ENCODE measurements at regions not wholly inside any gene's neighbourhood (a gene's known extent, or its start where the extent isn't known, plus 50 kb on each side); places are given as distances from the start of the nearest gene placed in this dataset.

DNA sequence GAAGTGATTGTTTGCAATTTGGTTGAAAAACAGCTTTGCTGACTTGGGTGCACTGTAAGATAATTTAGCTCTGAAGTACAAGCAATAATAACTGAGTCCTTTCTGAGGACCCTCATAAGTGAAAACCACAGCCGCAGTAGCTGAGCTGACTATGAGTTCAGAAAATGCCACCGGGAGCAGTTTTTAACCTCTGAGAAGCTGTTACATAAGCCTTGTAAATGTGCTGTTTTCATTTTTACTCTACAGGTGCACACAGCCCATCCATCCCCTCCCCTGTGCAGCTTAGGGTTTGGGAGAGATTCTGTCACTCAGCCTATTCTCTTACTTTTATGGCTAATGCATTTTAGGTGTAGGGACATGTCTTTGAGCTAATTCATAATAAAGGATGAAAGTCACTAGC is 255.5 kb upstream of the C11orf87 start:
- no peak overlapping the region for H3K4me3 ChIP-seq (replicated peaks in 1 of 2; ENCODE audit: low read depth in 2 of 2, low read length in 2 of 2)
- DNase-seq (ENCODE audit: low read depth in 2 of 2) = no peak
- TF ChIP-seq, protein P1, sequence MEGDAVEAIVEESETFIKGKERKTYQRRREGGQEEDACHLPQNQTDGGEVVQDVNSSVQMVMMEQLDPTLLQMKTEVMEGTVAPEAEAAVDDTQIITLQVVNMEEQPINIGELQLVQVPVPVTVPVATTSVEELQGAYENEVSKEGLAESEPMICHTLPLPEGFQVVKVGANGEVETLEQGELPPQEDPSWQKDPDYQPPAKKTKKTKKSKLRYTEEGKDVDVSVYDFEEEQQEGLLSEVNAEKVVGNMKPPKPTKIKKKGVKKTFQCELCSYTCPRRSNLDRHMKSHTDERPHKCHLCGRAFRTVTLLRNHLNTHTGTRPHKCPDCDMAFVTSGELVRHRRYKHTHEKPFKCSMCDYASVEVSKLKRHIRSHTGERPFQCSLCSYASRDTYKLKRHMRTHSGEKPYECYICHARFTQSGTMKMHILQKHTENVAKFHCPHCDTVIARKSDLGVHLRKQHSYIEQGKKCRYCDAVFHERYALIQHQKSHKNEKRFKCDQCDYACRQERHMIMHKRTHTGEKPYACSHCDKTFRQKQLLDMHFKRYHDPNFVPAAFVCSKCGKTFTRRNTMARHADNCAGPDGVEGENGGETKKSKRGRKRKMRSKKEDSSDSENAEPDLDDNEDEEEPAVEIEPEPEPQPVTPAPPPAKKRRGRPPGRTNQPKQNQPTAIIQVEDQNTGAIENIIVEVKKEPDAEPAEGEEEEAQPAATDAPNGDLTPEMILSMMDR (IDR thresholded peaks at IDR 0.05; ENCODE audit: low read depth, low read length) = no peak

DNA sequence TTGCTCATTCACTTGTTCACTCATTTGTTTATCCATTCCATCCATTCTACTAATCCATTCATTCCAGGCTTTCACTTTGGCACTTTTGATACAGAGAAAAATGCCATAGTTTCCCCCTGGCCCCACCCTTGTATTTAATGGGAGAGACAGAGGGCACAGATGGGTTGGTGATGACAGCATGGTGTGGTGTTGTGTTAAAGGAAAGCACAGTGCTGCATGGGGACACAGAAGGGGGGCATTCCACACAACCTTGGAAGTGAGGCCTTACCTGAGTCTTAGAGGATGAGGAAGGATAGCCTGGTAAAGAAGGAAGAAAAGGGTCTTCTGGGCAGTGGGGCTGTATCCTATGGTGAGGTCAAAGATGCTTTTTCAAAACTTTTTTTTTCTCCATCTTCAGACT is 248.5 kb upstream of the C11orf87 start:
- no peak for DNase-seq (ENCODE audit: low read depth in 2 of 2)
- TF ChIP-seq, protein P1 (IDR thresholded peaks at IDR 0.05; ENCODE audit: low read depth, low read length) = no peak
- no peak overlapping the region for H3K4me3 ChIP-seq (replicated peaks in 1 of 2; ENCODE audit: low read depth in 2 of 2, low read length in 2 of 2)

DNA sequence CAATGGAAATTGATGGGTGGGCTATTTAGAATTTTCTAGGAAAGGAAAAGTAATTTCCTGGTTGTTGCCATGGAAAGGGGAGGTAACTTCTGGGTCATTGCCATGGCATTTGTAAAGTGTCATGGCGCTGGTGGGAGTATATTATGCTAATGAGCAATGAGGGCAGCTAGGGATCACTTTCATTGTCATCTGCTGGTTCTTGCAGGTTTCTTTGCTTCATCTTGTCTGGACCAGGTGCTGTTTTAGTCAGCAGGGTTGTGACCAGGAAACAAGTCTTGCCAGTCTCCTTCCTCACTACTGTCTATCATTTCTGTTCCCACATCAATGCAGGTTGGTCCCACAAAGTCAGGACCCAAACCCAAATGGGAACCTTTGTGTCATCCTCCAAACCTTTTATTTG is 237.6 kb upstream of the C11orf87 start:
- TF ChIP-seq, protein P1 (IDR thresholded peaks at IDR 0.05; ENCODE audit: low read depth, low read length) = no peak
- no peak overlapping the region for H3K4me3 ChIP-seq (replicated peaks in 1 of 2; ENCODE audit: low read depth in 2 of 2, low read length in 2 of 2)
- no peak for DNase-seq (ENCODE audit: low read depth in 2 of 2)

DNA sequence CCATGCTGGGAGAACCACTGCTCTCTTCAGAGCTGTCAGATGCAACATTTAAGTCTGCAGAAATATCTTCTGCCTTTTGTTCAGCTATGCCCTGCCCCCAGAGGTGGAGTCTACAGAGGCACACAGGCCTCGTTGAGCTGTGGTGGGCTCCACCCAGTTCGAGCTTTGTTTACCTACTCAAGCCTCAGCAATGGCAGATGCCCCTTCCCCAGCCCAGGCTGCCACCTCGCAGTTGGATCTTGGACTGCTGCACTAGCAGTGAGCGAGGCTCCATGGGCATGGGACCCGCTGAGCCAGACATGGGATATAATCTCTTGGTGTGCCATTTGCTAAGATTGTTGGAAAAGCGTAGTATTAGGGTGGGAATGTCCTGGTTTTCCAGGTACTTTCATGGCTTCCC is 229.1 kb upstream of the C11orf87 start:
- TF ChIP-seq, protein P1 (IDR thresholded peaks at IDR 0.05; ENCODE audit: low read depth, low read length) = no peak
- DNase-seq (ENCODE audit: low read depth in 2 of 2) = no peak

DNA sequence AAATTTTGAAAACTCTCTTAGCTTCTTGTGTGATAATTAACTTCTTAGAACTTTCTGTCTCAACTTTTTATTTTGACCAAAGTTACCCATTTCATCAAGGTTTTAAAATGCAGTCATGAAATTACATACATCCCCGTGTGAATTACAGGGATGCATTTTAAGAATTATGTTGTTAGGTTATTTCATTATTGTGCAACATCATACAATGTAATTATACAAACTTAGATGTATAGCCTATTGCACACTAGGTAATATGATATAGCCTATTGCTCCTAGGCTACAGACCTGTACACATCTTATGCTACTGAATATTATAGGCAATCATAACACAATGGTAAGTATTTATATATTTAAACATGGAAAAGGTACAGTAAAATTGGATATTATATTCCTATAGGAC is 228.1 kb upstream of the C11orf87 start:
- TF ChIP-seq, protein P1 (IDR thresholded peaks at IDR 0.05; ENCODE audit: low read depth, low read length) = no peak
- no peak overlapping the region for H3K4me3 ChIP-seq (replicated peaks in 1 of 2; ENCODE audit: low read depth in 2 of 2, low read length in 2 of 2)
- no peak for DNase-seq (ENCODE audit: low read depth in 2 of 2)

More for the DNA sequence above, 229.1 kb upstream of the C11orf87 start:
- no peak overlapping the region for H3K4me3 ChIP-seq (replicated peaks in 1 of 2; ENCODE audit: low read depth in 2 of 2, low read length in 2 of 2)

DNA sequence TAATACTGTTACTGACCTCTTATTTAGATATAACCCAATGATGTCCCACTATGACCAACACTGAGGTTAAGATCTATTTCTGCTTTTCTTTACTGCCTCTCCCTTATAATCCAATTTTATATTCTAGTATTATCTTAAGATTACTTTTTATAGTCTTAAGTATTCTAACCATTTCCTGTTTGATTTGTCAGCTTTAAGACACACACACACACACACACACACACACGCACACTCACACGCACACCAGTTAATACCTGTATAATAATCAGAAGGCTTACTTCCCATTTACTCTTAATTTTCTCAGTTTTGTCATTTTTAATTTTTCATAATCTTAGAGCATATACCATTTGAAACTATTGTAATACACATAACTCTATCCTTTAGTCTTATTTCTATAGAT is 226.0 kb upstream of the C11orf87 start:
- H3K4me3 ChIP-seq (replicated peaks in 1 of 2; ENCODE audit: low read depth in 2 of 2, low read length in 2 of 2) = no peak overlapping the region
- TF ChIP-seq, protein P1 (IDR thresholded peaks at IDR 0.05; ENCODE audit: low read depth, low read length) = no peak
- peak; percentile 22 to 35 for DNase-seq (ENCODE audit: low read depth in 2 of 2)

DNA sequence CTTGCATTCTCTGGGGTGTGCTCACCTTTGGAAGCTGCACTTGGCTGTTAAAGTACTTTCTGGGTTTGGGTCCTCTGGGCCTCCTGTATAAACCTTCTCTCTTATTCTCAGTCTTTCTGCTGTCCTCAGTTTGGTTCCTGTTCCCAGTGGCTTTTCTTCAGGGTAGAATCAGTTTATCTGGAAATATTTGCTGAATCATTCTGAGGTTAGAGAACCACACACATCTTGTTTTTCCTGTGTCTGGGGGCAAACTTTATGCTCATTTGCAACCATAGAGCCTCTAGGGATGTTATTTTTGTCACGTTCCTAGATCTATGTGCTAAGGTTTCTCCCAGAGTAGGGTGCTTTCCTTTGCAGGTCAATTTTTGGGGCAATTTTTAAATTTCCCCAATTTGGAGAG is 224.3 kb upstream of the C11orf87 start:
- no peak overlapping the region for H3K4me3 ChIP-seq (replicated peaks in 1 of 2; ENCODE audit: low read depth in 2 of 2, low read length in 2 of 2)
- peak; percentile 33 to 41 for DNase-seq (ENCODE audit: low read depth in 2 of 2)
- TF ChIP-seq, protein P1 (IDR thresholded peaks at IDR 0.05; ENCODE audit: low read depth, low read length) = no peak

Measured in cardiac fibroblast (primary cell).